A549 (cell line): ENCODE measurements at regions not wholly inside any gene's neighbourhood (a gene's known extent, or its start where the extent isn't known, plus 50 kb on each side); places are given as distances from the start of the nearest gene placed in this dataset.

Experiments
- ATAC-seq, 2 experiments: fragments of 200-7000 bp in 1 of 2; fragments of >200 bp in 1 of 2; cut with Nextera tagmentation in 1 of 2; cut with Tn5 transposase in 1 of 2; 3 replicates each; pipeline versions ENCODE4 v1.8.0 to v1.9.1; 2018 to 2020; ENCODE audit warnings: mild to moderate bottlenecking in 1 of 2, moderate library complexity in 1 of 2
- CTCF ChIA-PET: fragments of 300-600 bp; sonication (Branson Sonifier 250); formaldehyde crosslinking; extraction: SDS; loops from one replicate; lab custom pipeline; 2021; ENCODE audit warnings: antibody characterized with exemption, inconsistent platforms; lab: Yijun Ruan, JAX
- POLR2A ChIA-PET: fragments of 350-600 bp; formaldehyde crosslinking; extraction: SDS; loops from one replicate; lab custom pipeline; 2021; ENCODE audit warnings: antibody characterized with exemption, inconsistent platforms; lab: Yijun Ruan, JAX
- DNase-seq, 2 experiments: peaks; one replicate each; pipeline versions ENCODE4 v3.0.0 to v3.0.0-alpha.2; 2011 to 2016; ENCODE audit warnings: low read depth in 1 of 2, low spot score in 1 of 2
- FAIRE-seq: peaks from 2 replicates; lab custom pipeline; 2011; peaks lifted over from hg19 to GRCh38; lab: Jason Lieb, UNC
- H3K27ac ChIP-seq, 2 experiments: fragments of >200 bp; sonication (Bioruptor Twin); formaldehyde crosslinking; 3 replicates each; pipeline ENCODE4 v1.5.1; 2016 to 2017
- H3K4me1 ChIP-seq: fragments of >200 bp; sonication (Bioruptor Twin); formaldehyde crosslinking; 3 replicates; pipeline ENCODE4 v1.6.1; 2016
- H3K4me2 ChIP-seq: fragments of >200 bp; sonication (Bioruptor Twin); formaldehyde crosslinking; 3 replicates; pipeline ENCODE4 v1.6.1; 2016
- H3K4me3 ChIP-seq: fragments of >200 bp; sonication (Bioruptor Twin); formaldehyde crosslinking; 3 replicates; pipeline ENCODE4 v1.5.1; 2016
- H3K9me3 ChIP-seq: fragments of >200 bp; sonication (Bioruptor Twin); formaldehyde crosslinking; 3 replicates; pipeline ENCODE4 v1.6.1; 2016
- CEBPB ChIP-seq, 2 experiments: fragments of >200 bp in 1 of 2; sonication (Bioruptor Twin) in 1 of 2; formaldehyde crosslinking in 1 of 2; IDR thresholded peaks; 2 replicates each; pipeline ENCODE4 v1.6.1; 2012 to 2016
- EP300 ChIP-seq, 2 experiments: fragments of >200 bp; sonication (Bioruptor Twin); formaldehyde crosslinking; IDR thresholded peaks; 2 replicates in 1 of 2; 3 replicates in 1 of 2; pipeline ENCODE4 v1.6.1; 2016 to 2017
- FOXS1 ChIP-seq: fragments of 250-450 bp; sonication (Bioruptor Pico); IDR thresholded peaks from 2 replicates; pipeline ENCODE4 v1.5.0; 2020; ENCODE audit warnings: mild to moderate bottlenecking, moderate library complexity
- HOXA7 ChIP-seq: fragments of 250-450 bp; sonication (Bioruptor Pico); IDR thresholded peaks from 2 replicates; pipeline ENCODE4 v1.5.0; 2020; ENCODE audit warnings: mild to moderate bottlenecking, moderate library complexity
- HOXB13 ChIP-seq: fragments of 250-450 bp; sonication (Bioruptor Pico); IDR thresholded peaks from 2 replicates; pipeline ENCODE4 v1.5.0; 2020; ENCODE audit warnings: low read depth, mild to moderate bottlenecking, moderate library complexity
- KDM1A ChIP-seq: fragments of 200-600 bp; sonication (generic); IDR thresholded peaks from 2 replicates; pipeline ENCODE4 v1.6.1; 2016; ENCODE audit warnings: low read depth, mild to moderate bottlenecking
- MAFK ChIP-seq: fragments of 450-650 bp; IDR thresholded peaks from 2 replicates; pipeline ENCODE4 v1.6.1; 2014; ENCODE audit not compliant: partially characterized antibody
- MAZ ChIP-seq: fragments of 150-350 bp; IDR thresholded peaks from 2 replicates; pipeline ENCODE4 v1.6.1; 2014; ENCODE audit warnings: antibody characterized with exemption, low read depth, low read length, borderline replicate concordance
- MYC ChIP-seq: IDR thresholded peaks from 2 replicates; pipeline ENCODE4 v1.6.1; 2012; ENCODE audit warnings: mild to moderate bottlenecking, inconsistent platforms, low read length, improper control_type of control experiment, borderline replicate concordance
- PHF8 ChIP-seq: fragments of 200-600 bp; sonication (generic); IDR thresholded peaks from 2 replicates; pipeline ENCODE4 v1.6.1; 2016; ENCODE audit warnings: low read depth, mild to moderate bottlenecking, antibody characterized with exemption, moderate library complexity, borderline replicate concordance
- POLR2A ChIP-seq: IDR thresholded peaks from 2 replicates; pipeline ENCODE4 v1.6.1; 2012; ENCODE audit warnings: mild to moderate bottlenecking, low read length
- POLR2AphosphoS2 ChIP-seq: conservative IDR thresholded peaks from 2 replicates; pipeline ENCODE4 v1.6.1; 2012; ENCODE audit warnings: low read length, improper control_type of control experiment, inconsistent platforms
- RAD21 ChIP-seq, 2 experiments: fragments of >200 bp in 1 of 2; sonication (Bioruptor Twin) in 1 of 2; formaldehyde crosslinking in 1 of 2; IDR thresholded peaks in 1 of 2; conservative IDR thresholded peaks in 1 of 2; 2 replicates in 1 of 2; 3 replicates in 1 of 2; pipeline ENCODE4 v1.6.1; 2012 to 2018; ENCODE audit warnings: inconsistent platforms in 1 of 2
- RARB ChIP-seq: fragments of 250-450 bp; sonication (Bioruptor Pico); IDR thresholded peaks from 2 replicates; pipeline ENCODE4 v1.8.0; 2021; ENCODE audit warnings: mild to moderate bottlenecking, moderate library complexity
- RCOR1 ChIP-seq: fragments of 150-350 bp; IDR thresholded peaks from 2 replicates; pipeline ENCODE4 v1.6.1; 2014; ENCODE audit warnings: antibody characterized with exemption, low read length, low read depth
- RFX5 ChIP-seq: fragments of 450-650 bp; IDR thresholded peaks from 2 replicates; pipeline ENCODE4 v1.7.1; 2014; ENCODE audit warnings: antibody characterized with exemption, mild to moderate bottlenecking, moderate library complexity
- SMC3 ChIP-seq: fragments of >200 bp; sonication (Bioruptor Twin); formaldehyde crosslinking; IDR thresholded peaks from 3 replicates; pipeline ENCODE4 v1.6.1; 2018; ENCODE audit warnings: inconsistent platforms
- TP53 ChIP-seq: fragments of 250-450 bp; sonication (Bioruptor Pico); IDR thresholded peaks from 2 replicates; pipeline ENCODE4 v1.5.0; 2021; ENCODE audit warnings: mild to moderate bottlenecking, moderate library complexity
- ZNF302 ChIP-seq: fragments of 250-450 bp; sonication (Bioruptor Pico); IDR thresholded peaks from 2 replicates; pipeline ENCODE4 v1.9.0; 2021; ENCODE audit warnings: inconsistent platforms, mild to moderate bottlenecking, moderate library complexity
- WGBS: methylation state at CpG from one replicate; pipeline ENCODE4 v1.1.6; 2017; ENCODE audit errors: missing lambda C conversion rate; 5-methylcytosine and 5-hydroxymethylcytosine counted together
- TF ChIP-seq, protein P1 (sequence below): fragments of 250-450 bp; sonication (Bioruptor Pico); IDR thresholded peaks from 2 replicates; pipeline ENCODE4 v1.5.0; 2020; ENCODE audit warnings: low read depth, mild to moderate bottlenecking, moderate library complexity
- TF ChIP-seq, protein P2 (sequence below): fragments of >200 bp; sonication (Bioruptor Twin); formaldehyde crosslinking; IDR thresholded peaks from 3 replicates; pipeline ENCODE4 v1.5.1; 2016
- TF ChIP-seq, protein P3 (sequence below): IDR thresholded peaks from 2 replicates; pipeline ENCODE4 v1.6.1; 2012; ENCODE audit warnings: low read depth, borderline replicate concordance
- TF ChIP-seq, protein P4 (sequence below): fragments of 150-350 bp; IDR thresholded peaks from 2 replicates; pipeline ENCODE4 v1.6.1; 2014; ENCODE audit warnings: low read depth, mild to moderate bottlenecking, low read length
- TF ChIP-seq, protein P5 (sequence below): fragments of >200 bp; sonication (Bioruptor Twin); formaldehyde crosslinking; IDR thresholded peaks from 2 replicates; pipeline ENCODE4 v1.6.1; 2016
- TF ChIP-seq, protein P6 (sequence below): IDR thresholded peaks from 2 replicates; pipeline ENCODE4 v1.6.1; 2012

DNA sequence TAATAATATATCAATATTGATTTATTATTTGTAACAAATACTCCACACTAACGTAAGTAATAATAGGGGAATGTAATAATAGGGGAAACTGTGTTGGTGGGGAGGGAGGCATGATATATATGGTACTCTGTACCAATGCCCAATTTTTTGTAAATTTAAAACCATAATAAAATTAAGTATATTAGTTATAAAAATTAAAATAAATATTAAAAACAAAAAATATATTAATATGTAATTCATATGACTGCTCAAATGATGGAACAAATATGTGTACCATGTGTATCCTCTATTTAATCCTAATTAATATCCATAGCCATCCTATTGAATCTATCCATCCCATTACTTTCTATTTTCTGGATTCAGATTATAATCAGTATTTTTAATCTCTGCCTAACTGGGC, 578.0 kb downstream of the KCNA4 start:
- H3K4me2 ChIP-seq, result no peak overlapping the region
- ChIA-PET CTCF (no interaction called here), POLR2A (no interaction called here)
- H3K4me3 ChIP-seq, result no peak overlapping the region
- FAIRE-seq (no peak), DNase-seq (no peak), ATAC-seq (no peak)
- 32% methylated on average over 1 of the region's 1 CpG for WGBS
- H3K9me3 ChIP-seq, result no peaks in the 10 kb centered on the region
- TF ChIP-seq TP53 (CRISPR knock-in tag) (no peak), HOXA7 (CRISPR knock-in tag) (no peak), EP300 (IDR thresholded peaks at IDR 0.05) (no peak), MYC (no peak), POLR2A (no peak), KDM1A (no peak), FOXS1 (CRISPR knock-in tag) (no peak)
- TF ChIP-seq, protein P1, sequence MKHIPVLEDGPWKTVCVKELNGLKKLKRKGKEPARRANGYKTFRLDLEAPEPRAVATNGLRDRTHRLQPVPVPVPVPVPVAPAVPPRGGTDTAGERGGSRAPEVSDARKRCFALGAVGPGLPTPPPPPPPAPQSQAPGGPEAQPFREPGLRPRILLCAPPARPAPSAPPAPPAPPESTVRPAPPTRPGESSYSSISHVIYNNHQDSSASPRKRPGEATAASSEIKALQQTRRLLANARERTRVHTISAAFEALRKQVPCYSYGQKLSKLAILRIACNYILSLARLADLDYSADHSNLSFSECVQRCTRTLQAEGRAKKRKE (CRISPR knock-in tag), result no peak
- H3K27ac ChIP-seq, result no peak overlapping the region
- no peaks in the 10 kb centered on the region for H3K4me1 ChIP-seq

DNA sequence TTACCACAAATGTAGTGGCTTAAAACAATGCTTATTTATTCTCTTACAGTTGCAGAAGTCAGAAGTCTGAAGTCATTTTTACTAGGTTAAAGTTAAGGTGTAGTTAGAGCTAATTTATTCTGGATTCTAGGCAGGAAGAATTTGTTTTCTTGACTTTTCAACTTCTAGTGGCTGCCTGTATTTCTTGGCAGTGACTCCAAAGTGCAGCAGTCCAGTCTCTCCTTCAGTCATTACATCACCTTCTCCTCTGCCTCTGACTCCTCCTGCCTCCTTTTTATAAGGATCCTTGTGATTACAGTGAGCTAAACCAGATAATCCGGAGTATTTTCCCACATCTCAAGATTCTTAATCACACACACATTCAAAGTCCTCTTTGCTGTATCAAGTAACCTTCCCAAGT, 581.4 kb downstream of the KCNA4 start:
- ChIA-PET CTCF (interaction anchor here (1.6 kb wide), 1 partner anchor 13 kb away, joined by 3 read pairs; no protein-coding TSS in a partner anchor), POLR2A (no interaction called here)
- DNase-seq (no peak), ATAC-seq (no peak), FAIRE-seq (no peak)
- no peak overlapping the region for H3K4me3 ChIP-seq
- no peaks in the 10 kb centered on the region for H3K9me3 ChIP-seq
- no peaks in the 10 kb centered on the region for H3K4me1 ChIP-seq
- no peak overlapping the region for H3K27ac ChIP-seq
- TF ChIP-seq RFX5 (no peak), POLR2A (no peak)
- 4% methylated on average over 1 of the region's 1 CpG for WGBS
- H3K4me2 ChIP-seq, result no peak overlapping the region

DNA sequence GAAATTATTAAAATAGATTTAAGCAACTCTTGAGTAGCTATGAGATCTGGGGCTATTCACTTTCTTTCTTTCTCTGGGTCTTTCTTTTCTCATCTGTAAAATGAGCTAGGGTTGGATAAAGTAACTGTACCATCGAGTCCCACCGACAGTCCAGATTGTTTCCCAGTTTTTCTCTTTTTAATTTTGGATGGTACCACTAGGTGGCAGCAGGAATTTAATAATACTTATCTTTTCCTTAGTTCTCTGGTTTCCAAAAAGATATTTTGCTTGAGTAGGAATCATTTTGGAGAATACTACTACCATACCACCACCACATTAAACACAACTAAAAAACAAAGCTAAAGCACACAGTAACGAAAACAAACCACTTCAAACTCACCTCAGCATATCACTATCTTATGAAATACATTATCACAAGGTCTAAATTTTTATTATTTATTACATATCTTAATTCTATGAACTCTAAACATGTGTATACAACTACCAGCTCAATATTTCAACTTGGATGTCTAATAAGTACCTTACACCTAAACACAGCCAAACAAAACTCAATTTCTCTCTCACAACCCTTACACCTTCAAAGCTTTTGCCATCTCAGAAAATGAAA, 584.0 kb downstream of the KCNA4 start:
- DNase-seq, result peak; percentile 11 to 17
- TF ChIP-seq POLR2AphosphoS2 (no peak), RAD21 (conservative IDR thresholded peaks at IDR 0.05 in 1 of 2, IDR thresholded peaks at IDR 0.05 in 1 of 2) (peak; percentile 58 to 68), SMC3 (peak; percentile 50; the same call in 2 of the 3 replicates)
- TF ChIP-seq, protein P2, sequence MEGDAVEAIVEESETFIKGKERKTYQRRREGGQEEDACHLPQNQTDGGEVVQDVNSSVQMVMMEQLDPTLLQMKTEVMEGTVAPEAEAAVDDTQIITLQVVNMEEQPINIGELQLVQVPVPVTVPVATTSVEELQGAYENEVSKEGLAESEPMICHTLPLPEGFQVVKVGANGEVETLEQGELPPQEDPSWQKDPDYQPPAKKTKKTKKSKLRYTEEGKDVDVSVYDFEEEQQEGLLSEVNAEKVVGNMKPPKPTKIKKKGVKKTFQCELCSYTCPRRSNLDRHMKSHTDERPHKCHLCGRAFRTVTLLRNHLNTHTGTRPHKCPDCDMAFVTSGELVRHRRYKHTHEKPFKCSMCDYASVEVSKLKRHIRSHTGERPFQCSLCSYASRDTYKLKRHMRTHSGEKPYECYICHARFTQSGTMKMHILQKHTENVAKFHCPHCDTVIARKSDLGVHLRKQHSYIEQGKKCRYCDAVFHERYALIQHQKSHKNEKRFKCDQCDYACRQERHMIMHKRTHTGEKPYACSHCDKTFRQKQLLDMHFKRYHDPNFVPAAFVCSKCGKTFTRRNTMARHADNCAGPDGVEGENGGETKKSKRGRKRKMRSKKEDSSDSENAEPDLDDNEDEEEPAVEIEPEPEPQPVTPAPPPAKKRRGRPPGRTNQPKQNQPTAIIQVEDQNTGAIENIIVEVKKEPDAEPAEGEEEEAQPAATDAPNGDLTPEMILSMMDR, result peak; percentile 65
- TF ChIP-seq, all 56 proteins: peak for 3
- Histone ChIP-seq H3K9me3 (no peaks in the 10 kb centered on the region), H3K27ac (no peak overlapping the region), H3K4me3 (no peak overlapping the region), H3K4me2 (no peak overlapping the region), H3K4me1 (no peaks in the 10 kb centered on the region)
- FAIRE-seq (no peak), ATAC-seq (peak in 1 of 2 experiments; percentile 64; a peak in 3 of 6 replicates)
- CTCF ChIA-PET, result interaction anchor here (0.7 to 2.6 kb wide), 15 partner anchors 9 to 903 kb away, joined by 3 to 20 read pairs (median 4); no protein-coding TSS in a partner anchor
- WGBS, result 2% methylated on average over 3 of the region's 3 CpGs
- POLR2A ChIA-PET, result interaction anchor here (0.6 kb wide), 1 partner anchor 901 kb away, joined by 8 read pairs; no protein-coding TSS in a partner anchor

DNA sequence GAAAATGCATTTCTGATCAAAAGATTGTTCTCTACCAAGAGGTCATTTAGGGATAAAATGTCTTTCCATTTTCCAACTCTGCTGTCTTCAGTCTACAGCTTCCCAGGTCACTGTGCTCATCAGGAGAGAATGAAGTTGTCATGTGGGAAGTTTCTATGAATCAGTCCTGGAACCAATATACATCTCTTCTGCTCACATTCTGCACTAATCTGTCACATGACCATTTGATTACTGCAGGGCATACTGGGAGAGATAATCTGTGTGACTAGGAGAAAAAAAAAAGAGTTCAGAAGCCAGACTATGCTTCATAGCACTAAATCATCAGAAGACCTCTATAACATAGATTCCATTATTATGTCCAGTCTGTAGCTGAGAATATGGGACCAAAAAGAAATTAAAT, 611.5 kb downstream of the KCNA4 start:
- no peaks in the 10 kb centered on the region for H3K4me1 ChIP-seq
- no peak overlapping the region for H3K4me2 ChIP-seq
- DNase-seq (no peak), ATAC-seq (no peak), FAIRE-seq (no peak)
- H3K4me3 ChIP-seq, result no peak overlapping the region
- H3K27ac ChIP-seq, result no peak overlapping the region
- POLR2A ChIA-PET, result no interaction called here
- H3K9me3 ChIP-seq, result no peaks in the 10 kb centered on the region
- CTCF ChIA-PET, result interaction anchor here (0.6 to 1.2 kb wide), 2 partner anchors 44 to 738 kb away, joined by 3 read pairs; no protein-coding TSS in a partner anchor
- TF ChIP-seq RCOR1, result no peak
- no peak for TF ChIP-seq HOXB13 (CRISPR knock-in tag)
- TF ChIP-seq, protein P3, sequence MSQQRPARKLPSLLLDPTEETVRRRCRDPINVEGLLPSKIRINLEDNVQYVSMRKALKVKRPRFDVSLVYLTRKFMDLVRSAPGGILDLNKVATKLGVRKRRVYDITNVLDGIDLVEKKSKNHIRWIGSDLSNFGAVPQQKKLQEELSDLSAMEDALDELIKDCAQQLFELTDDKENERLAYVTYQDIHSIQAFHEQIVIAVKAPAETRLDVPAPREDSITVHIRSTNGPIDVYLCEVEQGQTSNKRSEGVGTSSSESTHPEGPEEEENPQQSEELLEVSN, result no peak
- TF ChIP-seq, protein P4, sequence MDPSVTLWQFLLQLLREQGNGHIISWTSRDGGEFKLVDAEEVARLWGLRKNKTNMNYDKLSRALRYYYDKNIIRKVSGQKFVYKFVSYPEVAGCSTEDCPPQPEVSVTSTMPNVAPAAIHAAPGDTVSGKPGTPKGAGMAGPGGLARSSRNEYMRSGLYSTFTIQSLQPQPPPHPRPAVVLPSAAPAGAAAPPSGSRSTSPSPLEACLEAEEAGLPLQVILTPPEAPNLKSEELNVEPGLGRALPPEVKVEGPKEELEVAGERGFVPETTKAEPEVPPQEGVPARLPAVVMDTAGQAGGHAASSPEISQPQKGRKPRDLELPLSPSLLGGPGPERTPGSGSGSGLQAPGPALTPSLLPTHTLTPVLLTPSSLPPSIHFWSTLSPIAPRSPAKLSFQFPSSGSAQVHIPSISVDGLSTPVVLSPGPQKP, result no peak
- TF ChIP-seq RAD21 (conservative IDR thresholded peaks at IDR 0.05 in 1 of 2, IDR thresholded peaks at IDR 0.05 in 1 of 2), result no peak
- TF ChIP-seq, protein P5, sequence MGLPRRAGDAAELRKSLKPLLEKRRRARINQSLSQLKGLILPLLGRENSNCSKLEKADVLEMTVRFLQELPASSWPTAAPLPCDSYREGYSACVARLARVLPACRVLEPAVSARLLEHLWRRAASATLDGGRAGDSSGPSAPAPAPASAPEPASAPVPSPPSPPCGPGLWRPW, result no peak
- TF ChIP-seq RARB (CRISPR knock-in tag), result no peak
- TF ChIP-seq MAFK, result no peak
- TF ChIP-seq PHF8, result no peak
- TF ChIP-seq, protein P6, sequence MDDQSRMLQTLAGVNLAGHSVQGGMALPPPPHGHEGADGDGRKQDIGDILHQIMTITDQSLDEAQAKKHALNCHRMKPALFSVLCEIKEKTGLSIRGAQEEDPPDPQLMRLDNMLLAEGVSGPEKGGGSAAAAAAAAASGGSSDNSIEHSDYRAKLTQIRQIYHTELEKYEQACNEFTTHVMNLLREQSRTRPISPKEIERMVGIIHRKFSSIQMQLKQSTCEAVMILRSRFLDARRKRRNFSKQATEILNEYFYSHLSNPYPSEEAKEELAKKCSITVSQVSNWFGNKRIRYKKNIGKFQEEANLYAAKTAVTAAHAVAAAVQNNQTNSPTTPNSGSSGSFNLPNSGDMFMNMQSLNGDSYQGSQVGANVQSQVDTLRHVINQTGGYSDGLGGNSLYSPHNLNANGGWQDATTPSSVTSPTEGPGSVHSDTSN, result no peak
- no peak for TF ChIP-seq CEBPB (IDR thresholded peaks at IDR 0.05)
- TF ChIP-seq MAZ, result no peak
- TF ChIP-seq TP53 (CRISPR knock-in tag), result no peak
- TF ChIP-seq ZNF302 (CRISPR knock-in tag), result no peak
- no peak for TF ChIP-seq EP300 (IDR thresholded peaks at IDR 0.05)
- no peak for TF ChIP-seq FOXS1 (CRISPR knock-in tag)
